HG03103 (cell line): ENCODE measurements at regions not wholly inside any gene's neighbourhood (a gene's known extent, or its start where the extent isn't known, plus 50 kb on each side); places are given as distances from the start of the nearest gene placed in this dataset.
"Not testable (repeated sequence)": the region's sequence is repeated elsewhere in the genome, so short reads cannot be mapped to it uniquely, and the experiment has no call there.

Experiments
- ATAC-seq: cut with Tn5 transposase; IDR thresholded peaks from one replicate; pipeline ENCODE4 v1.9.1; 2021; ENCODE audit warnings: low read depth; ENCODE audit not compliant: unreplicated experiment

- ATAC-seq: no peak
These were observed 99.1 kb upstream of the PIK3R1 start for GRCh38 chr5:68116408-68116807.

DNA sequence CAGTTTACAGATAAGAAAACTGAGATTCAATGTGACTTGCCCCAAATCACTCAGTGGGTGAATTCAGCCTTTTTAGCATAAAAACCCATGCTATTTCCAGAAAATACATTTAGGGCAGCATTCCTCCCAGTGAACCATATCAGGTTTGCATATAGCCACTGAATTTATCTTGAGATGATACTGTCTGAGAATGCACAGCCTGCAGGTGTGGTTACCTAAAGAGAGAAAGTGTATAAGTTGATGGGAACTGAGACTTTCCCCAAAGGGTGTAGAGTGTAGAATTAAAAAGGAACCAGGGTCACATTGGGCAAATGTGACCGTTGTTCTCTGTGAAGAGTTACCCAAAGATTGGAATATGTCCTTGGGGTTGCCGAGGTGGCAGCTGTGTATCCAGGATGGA lies 100.0 kb upstream of the PIK3R1 start:
- no peak for ATAC-seq

DNA sequence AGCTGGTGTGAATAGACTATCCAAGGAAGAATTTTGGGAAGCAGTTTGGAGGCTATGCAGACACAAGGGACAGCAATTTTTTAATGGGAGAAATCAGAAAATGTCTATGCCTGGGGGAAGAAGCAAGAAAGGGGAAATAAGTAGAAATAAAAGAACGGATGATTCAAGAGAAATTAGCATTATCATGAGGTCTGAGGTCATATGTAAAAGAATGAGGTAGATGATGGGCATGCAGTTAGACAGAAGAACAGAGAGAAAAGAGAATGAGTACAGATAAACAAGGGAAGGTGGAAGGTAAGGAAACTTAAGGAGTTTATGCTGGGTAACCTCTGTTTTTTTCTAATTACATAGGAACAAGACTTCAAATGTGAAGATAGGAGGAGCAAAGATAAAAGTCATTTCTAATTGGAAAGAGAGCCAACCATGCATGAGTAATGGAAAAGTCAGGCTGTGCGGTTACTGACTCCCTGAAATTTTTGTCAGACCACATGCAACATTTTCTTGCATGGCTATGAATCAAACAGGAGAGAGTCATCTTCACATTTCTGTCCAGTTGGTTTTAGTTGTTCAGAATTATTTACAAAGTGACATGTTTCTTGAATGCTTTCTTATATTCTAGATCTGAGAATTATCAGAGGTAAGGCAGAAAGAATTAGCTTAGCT lies 101.0 kb upstream of the PIK3R1 start:
- ATAC-seq: no peak

GRCh38 chr5:68112658-68113057 lies 102.9 kb upstream of the PIK3R1 start:
- no peak for ATAC-seq

DNA sequence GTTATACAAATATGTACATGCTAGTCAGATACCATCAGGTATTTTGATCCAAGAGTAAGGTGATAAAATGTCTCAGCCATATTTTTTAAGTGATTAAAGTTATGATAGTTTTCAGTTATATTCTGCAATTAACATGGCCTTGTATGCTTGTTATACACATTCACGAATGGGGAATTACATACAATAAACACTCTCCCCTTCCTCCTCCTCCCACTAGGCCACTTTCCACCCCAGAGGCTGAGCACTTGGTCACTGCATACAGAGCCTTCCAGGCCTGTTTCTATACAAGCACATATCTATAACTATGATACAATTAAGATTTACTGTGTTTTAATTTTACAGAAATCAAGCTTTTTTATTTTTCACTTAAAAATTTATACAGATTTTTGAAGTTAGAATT lies 104.7 kb upstream of the PIK3R1 start:
- ATAC-seq: no peak

DNA sequence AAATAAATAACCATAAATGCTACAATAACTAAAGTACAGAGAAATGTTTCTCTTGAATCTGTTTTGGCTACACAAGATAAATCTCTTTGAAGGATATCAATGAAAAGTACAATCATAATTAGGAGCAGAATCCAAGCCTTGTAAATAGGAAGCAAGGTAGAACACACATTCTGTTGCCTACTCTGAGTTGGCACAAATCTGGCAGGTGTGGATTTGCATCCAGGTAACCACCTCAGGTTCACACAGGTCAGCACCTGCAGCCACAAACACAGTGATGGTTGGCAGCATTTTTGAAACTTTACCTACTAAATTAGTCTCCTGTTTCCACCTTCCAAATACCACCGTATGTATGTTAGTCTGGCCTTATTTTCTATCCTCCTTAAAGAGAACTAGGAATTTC lies 105.3 kb upstream of the PIK3R1 start:
- ATAC-seq: no peak

DNA sequence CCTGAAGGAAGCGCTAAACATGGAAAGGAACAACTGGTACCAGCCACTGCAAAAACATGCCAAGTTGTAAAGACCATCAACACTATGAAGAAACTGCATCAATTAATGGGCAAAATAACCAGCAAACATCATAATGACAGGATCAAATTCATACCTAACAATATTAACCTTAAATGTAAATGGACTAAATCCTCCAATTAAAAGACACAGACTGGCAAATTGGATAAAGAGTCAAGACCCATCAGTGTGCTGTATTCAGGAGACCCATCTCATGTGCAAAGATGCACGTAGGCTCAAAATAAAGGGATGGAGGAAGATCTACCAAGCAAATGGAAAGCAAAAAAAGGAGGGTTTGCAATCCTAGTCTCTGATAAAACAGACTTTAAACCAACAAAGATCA lies 111.3 kb upstream of the PIK3R1 start:
- not testable (repeated sequence) for ATAC-seq

DNA sequence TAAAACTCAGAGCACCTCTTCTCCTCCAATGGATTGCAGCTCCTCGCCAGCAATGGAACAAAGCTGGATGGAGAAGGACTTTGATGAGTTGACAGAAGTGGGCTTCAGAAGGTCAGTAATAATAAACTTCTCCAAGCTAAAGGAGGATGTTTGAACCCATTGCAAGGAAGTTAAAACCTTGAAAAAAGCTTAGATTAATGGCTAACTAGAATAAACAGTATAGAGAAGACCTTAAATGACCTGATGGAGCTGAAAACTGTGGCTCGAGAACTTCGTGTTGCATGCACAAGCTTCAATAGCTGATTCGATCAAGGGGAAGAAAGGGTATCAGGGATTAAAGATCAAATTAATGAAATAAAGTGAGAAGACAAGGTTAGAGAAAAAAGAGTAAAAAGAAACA lies 112.3 kb upstream of the PIK3R1 start:
- ATAC-seq: not testable (repeated sequence)

- no peak for ATAC-seq
These were observed 116.2 kb upstream of the PIK3R1 start for GRCh38 chr5:68099327-68099726.

- ATAC-seq: no peak
These were observed 121.9 kb upstream of the PIK3R1 start for GRCh38 chr5:68093455-68094159.

DNA sequence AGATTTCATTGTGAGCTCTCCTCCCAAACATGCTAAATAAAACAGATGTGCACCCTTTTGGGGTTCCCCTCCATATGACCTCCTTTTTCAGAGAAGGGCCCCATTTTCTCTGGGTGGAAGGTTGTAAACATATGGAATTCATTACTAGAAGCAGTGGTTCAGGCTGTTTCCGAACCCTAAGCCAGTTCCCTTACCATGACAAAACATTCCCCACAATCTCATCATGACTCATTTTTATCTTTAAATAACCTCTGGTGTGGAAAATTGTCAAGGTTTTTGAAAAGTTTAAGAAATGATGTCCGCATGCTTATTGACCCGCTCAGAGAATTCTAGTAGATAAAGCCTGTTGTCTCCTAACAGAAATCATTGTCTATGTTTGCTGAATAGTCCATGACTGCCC lies 127.3 kb upstream of the PIK3R1 start:
- no peak for ATAC-seq

- ATAC-seq: no peak
These were observed 127.7 kb upstream of the PIK3R1 start for GRCh38 chr5:68087866-68088265.

DNA sequence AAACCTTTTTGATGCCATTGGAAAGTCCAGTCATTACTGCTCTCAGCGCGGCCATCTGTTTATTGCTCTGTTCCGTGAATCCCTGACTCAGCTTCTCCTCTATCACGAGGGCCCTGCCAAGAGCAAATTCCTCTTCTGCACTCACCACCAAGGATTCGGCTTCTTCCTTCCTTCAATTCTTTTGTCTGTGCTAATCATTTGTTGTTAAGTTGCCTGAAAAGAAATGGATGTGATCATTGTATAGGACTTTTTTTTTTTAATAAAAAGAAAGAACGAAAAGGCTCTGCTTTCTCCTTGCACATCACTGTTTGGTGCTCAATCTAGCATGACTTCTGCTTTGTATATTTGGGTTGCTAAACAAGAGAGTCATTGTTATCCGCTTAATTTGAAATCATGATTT lies 128.7 kb upstream of the PIK3R1 start:
- no peak for ATAC-seq

GRCh38 chr5:68086439-68086838 lies 129.1 kb upstream of the PIK3R1 start:
- ATAC-seq: no peak

DNA sequence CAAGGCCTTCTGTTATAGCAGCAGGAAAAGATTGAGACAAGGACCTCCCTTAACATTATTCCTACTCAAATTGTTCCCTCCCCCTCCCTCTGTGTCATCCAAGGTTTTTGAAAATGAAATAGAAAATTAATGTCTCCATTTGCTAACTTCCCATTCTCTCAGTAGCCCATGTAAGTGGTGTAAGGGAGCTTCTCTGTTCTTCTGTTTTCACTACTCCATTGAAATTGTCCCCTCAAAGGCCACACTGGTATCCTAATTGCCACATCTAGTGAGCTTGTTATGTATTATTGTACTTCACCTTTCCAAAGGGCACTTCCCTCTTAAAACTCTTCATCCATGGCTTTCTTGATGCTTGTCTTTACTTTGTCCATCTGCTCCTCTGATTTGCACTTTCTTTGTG lies 131.2 kb upstream of the PIK3R1 start:
- ATAC-seq: no peak

DNA sequence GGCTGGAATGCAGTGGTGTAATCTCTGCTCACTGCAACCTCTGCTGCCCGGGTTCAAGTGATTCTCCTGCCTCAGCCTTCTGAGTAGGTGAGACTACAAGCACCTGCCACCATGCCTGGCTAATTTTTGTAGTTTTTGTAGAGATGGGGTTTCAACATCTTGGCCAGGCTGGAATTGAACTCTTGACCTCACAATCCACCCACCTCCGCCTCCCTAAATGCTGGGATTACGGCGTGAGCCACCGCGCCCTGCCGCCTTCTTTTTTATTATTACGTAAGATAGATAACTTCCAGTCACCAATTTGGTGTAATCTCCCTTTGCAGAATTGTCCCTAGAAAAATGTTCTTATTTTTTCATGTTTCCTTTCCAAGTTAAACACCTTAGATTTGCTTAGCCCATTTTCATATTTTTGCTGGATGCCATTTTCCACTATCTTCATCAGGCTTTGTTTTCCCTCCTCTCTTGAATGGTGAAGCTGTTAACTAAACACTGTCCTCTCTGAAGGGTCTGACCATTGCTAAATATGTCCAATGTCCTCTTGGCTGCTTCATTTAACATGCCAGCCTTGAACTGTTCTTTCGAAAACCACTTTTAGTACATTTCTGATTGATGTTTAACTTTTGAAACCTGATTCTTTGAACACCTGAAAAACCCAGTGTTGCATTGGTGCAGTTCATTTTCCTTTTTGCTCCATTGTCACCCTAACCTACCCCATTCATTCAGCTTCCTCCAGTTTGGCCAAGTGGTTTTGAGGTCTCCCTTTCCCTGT lies 135.1 kb upstream of the PIK3R1 start:
- no peak for ATAC-seq

DNA sequence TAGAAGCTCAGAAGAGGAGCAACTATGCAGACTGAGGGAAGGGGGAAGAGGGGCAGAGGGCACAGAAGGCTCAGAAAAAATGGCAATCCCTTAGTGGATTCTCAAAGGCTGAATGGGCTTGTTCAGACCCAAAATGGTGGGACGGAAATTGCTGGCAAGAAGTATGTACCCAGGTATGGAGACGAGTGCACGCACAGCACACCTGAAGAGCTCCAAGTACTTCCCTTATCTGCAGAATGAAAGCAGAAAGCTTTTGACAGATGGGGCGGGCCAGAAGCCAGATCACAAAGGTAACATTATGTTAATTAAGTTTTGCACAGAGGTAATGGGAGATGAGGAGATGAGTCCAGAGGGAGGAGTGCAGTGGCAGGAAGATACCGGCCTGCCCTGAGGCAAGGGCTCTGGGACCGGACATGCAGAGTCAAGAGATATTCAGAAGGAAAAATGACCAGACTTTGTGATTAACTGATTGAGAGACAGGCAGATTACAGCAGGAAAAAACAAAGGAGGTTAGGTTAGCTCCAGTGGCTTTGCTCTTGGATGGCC lies 138.1 kb upstream of the PIK3R1 start:
- no peak for ATAC-seq

DNA sequence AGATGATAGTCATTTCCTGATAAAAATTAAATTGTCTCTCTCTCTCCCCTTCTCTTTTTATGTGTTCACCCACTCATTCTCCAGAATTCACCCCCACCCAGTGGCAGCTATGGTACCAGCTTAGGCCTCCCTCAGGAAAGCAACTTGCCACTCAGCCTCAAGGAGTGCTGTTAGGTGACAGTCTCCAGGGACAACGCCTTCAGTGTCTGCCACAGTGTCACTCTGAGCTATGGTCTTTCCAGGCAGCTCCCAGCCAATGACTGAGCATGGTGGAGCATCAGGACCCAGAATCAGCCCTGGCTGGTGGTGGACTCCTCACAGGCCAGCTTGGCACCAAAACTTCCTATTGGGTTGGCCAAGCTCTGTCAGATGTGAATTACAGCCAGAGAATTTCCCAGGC lies 140.9 kb upstream of the PIK3R1 start:
- no peak for ATAC-seq

- ATAC-seq: no peak
These were observed 141.4 kb upstream of the PIK3R1 start for GRCh38 chr5:68074048-68074632.

DNA sequence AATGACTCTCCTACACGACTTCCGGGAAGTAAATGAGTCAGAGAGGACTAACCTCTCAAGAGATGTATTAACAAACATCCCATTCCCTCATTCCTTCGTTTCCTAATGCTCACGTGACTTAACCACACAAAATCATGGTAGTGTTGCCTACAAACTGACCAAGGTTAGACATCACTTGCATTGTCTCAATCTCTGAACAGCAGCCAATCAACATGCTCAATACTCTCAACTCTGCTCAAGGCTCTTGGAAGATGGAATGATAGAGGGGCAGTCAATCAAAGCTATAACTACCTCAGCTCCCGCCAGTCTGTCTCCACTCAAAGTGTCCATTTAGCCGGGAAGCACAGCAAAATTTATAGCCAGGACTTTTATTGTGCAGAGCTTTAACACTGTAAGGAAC lies 143.8 kb upstream of the PIK3R1 start:
- no peak for ATAC-seq

- no peak for ATAC-seq
These were observed 144.3 kb upstream of the PIK3R1 start for GRCh38 chr5:68071282-68071632.
